ENCODE measurements at regions not wholly inside any gene's neighbourhood (a gene's known extent, or its start where the extent isn't known, plus 50 kb on each side); places are given as distances from the start of the nearest gene placed in this dataset.

GRCh38 chr1:29686012-29686930 lies 449.9 kb downstream of the PTPRU start:
- no peak for TF ChIP-seq POLR2A (IDR thresholded peaks at IDR 0.05; ENCODE audit: low read depth, low read length)
- TF ChIP-seq TAF1 (IDR thresholded peaks at IDR 0.05; ENCODE audit: low read depth, low read length): no peak
